A549 (cell line): ENCODE measurements at regions not wholly inside any gene's neighbourhood (a gene's known extent, or its start where the extent isn't known, plus 50 kb on each side); places are given as distances from the start of the nearest gene placed in this dataset.

Experiments used
- ATAC-seq, 2 experiments: fragments of 200-7000 bp in 1 of 2; fragments of >200 bp in 1 of 2; cut with Nextera tagmentation in 1 of 2; cut with Tn5 transposase in 1 of 2; 3 replicates each; pipeline versions ENCODE4 v1.8.0 to v1.9.1; 2018 to 2020; ENCODE audit warnings: mild to moderate bottlenecking in 1 of 2, moderate library complexity in 1 of 2
- CTCF ChIA-PET: fragments of 300-600 bp; sonication (Branson Sonifier 250); formaldehyde crosslinking; extraction: SDS; loops from one replicate; lab custom pipeline; 2021; ENCODE audit warnings: antibody characterized with exemption, inconsistent platforms; lab: Yijun Ruan, JAX
- POLR2A ChIA-PET: fragments of 350-600 bp; formaldehyde crosslinking; extraction: SDS; loops from one replicate; lab custom pipeline; 2021; ENCODE audit warnings: antibody characterized with exemption, inconsistent platforms; lab: Yijun Ruan, JAX
- DNase-seq, 2 experiments: peaks; one replicate each; pipeline versions ENCODE4 v3.0.0 to v3.0.0-alpha.2; 2011 to 2016; ENCODE audit warnings: low read depth in 1 of 2, low spot score in 1 of 2
- FAIRE-seq: peaks from 2 replicates; lab custom pipeline; 2011; peaks lifted over from hg19 to GRCh38; lab: Jason Lieb, UNC
- H3K27ac ChIP-seq, 2 experiments: fragments of >200 bp; sonication (Bioruptor Twin); formaldehyde crosslinking; 3 replicates each; pipeline ENCODE4 v1.5.1; 2016 to 2017
- H3K4me1 ChIP-seq: fragments of >200 bp; sonication (Bioruptor Twin); formaldehyde crosslinking; 3 replicates; pipeline ENCODE4 v1.6.1; 2016
- H3K4me2 ChIP-seq: fragments of >200 bp; sonication (Bioruptor Twin); formaldehyde crosslinking; 3 replicates; pipeline ENCODE4 v1.6.1; 2016
- H3K4me3 ChIP-seq: fragments of >200 bp; sonication (Bioruptor Twin); formaldehyde crosslinking; 3 replicates; pipeline ENCODE4 v1.5.1; 2016
- H3K9me3 ChIP-seq: fragments of >200 bp; sonication (Bioruptor Twin); formaldehyde crosslinking; 3 replicates; pipeline ENCODE4 v1.6.1; 2016
- ATOH8 ChIP-seq: fragments of 250-450 bp; sonication (Bioruptor Pico); IDR thresholded peaks from 2 replicates; pipeline ENCODE4 v1.5.0; 2020; ENCODE audit warnings: low read depth, mild to moderate bottlenecking, moderate library complexity
- BCL3 ChIP-seq: fragments of >200 bp; sonication (Bioruptor Twin); formaldehyde crosslinking; IDR thresholded peaks from 3 replicates; pipeline ENCODE4 v1.6.1; 2016
- BHLHE40 ChIP-seq: IDR thresholded peaks from 2 replicates; pipeline ENCODE4 v1.6.1; 2012; ENCODE audit warnings: low read depth, low read length, inconsistent platforms
- CBX8 ChIP-seq: fragments of 200-600 bp; sonication (generic); IDR thresholded peaks from 2 replicates; pipeline ENCODE4 v1.6.1; 2016
- CEBPB ChIP-seq, 2 experiments: fragments of >200 bp in 1 of 2; sonication (Bioruptor Twin) in 1 of 2; formaldehyde crosslinking in 1 of 2; IDR thresholded peaks; 2 replicates each; pipeline ENCODE4 v1.6.1; 2012 to 2016
- E2F6 ChIP-seq: IDR thresholded peaks from 2 replicates; pipeline ENCODE4 v1.6.1; 2012; ENCODE audit warnings: low read depth, borderline replicate concordance
- EHF ChIP-seq: fragments of 250-450 bp; sonication (Bioruptor Pico); IDR thresholded peaks from 2 replicates; pipeline ENCODE4 v1.5.0; 2020; ENCODE audit warnings: mild to moderate bottlenecking
- ELK1 ChIP-seq: fragments of 150-350 bp; IDR thresholded peaks from 2 replicates; pipeline ENCODE4 v1.6.1; 2014; ENCODE audit warnings: low read depth, mild to moderate bottlenecking, low read length
- EP300 ChIP-seq, 2 experiments: fragments of >200 bp; sonication (Bioruptor Twin); formaldehyde crosslinking; IDR thresholded peaks; 2 replicates in 1 of 2; 3 replicates in 1 of 2; pipeline ENCODE4 v1.6.1; 2016 to 2017
- ESRRA ChIP-seq: fragments of 150-350 bp; IDR thresholded peaks from 2 replicates; pipeline ENCODE4 v1.6.1; 2014; ENCODE audit warnings: mild to moderate bottlenecking, low read length, borderline replicate concordance
- FOSB ChIP-seq: fragments of 250-450 bp; sonication (Bioruptor Pico); IDR thresholded peaks from 2 replicates; pipeline ENCODE4 v1.5.0; 2020; ENCODE audit warnings: mild to moderate bottlenecking, moderate library complexity
- GATA3 ChIP-seq: IDR thresholded peaks from 2 replicates; pipeline ENCODE4 v1.6.1; 2012; ENCODE audit warnings: borderline replicate concordance
- HES2 ChIP-seq: fragments of >200 bp; sonication (Bioruptor Twin); formaldehyde crosslinking; IDR thresholded peaks from 2 replicates; pipeline ENCODE4 v1.6.1; 2016
- HEYL ChIP-seq: fragments of 250-450 bp; sonication (Bioruptor Pico); IDR thresholded peaks from 2 replicates; pipeline ENCODE4 v1.8.0; 2021; ENCODE audit warnings: mild to moderate bottlenecking, moderate library complexity
- HOXB13 ChIP-seq: fragments of 250-450 bp; sonication (Bioruptor Pico); IDR thresholded peaks from 2 replicates; pipeline ENCODE4 v1.5.0; 2020; ENCODE audit warnings: low read depth, mild to moderate bottlenecking, moderate library complexity
- HOXB5 ChIP-seq: fragments of 250-450 bp; sonication (Bioruptor Pico); IDR thresholded peaks from 2 replicates; pipeline ENCODE4 v1.5.0; 2020; ENCODE audit warnings: mild to moderate bottlenecking, moderate library complexity
- JUN ChIP-seq, 2 experiments: fragments of >200 bp; sonication (Bioruptor Twin); formaldehyde crosslinking; IDR thresholded peaks; 2 replicates in 1 of 2; 3 replicates in 1 of 2; pipeline ENCODE4 v1.6.1; 2016 to 2017
- JUNB ChIP-seq: fragments of >200 bp; sonication (Bioruptor Twin); formaldehyde crosslinking; IDR thresholded peaks from 2 replicates; pipeline ENCODE4 v1.6.1; 2016
- MYC ChIP-seq: IDR thresholded peaks from 2 replicates; pipeline ENCODE4 v1.6.1; 2012; ENCODE audit warnings: mild to moderate bottlenecking, inconsistent platforms, low read length, improper control_type of control experiment, borderline replicate concordance
- NPAS2 ChIP-seq: fragments of 250-450 bp; sonication (Bioruptor Pico); IDR thresholded peaks from 2 replicates; pipeline ENCODE4 v1.8.0; 2022; ENCODE audit warnings: mild to moderate bottlenecking, moderate library complexity, borderline replicate concordance
- PHF8 ChIP-seq: fragments of 200-600 bp; sonication (generic); IDR thresholded peaks from 2 replicates; pipeline ENCODE4 v1.6.1; 2016; ENCODE audit warnings: low read depth, mild to moderate bottlenecking, antibody characterized with exemption, moderate library complexity, borderline replicate concordance
- POLR2AphosphoS2 ChIP-seq: conservative IDR thresholded peaks from 2 replicates; pipeline ENCODE4 v1.6.1; 2012; ENCODE audit warnings: low read length, improper control_type of control experiment, inconsistent platforms
- REST ChIP-seq: fragments of 200-600 bp; sonication (generic); IDR thresholded peaks from 2 replicates; pipeline ENCODE4 v1.6.1; 2016; ENCODE audit warnings: antibody characterized with exemption, mild to moderate bottlenecking, moderate library complexity
- SMC3 ChIP-seq: fragments of >200 bp; sonication (Bioruptor Twin); formaldehyde crosslinking; IDR thresholded peaks from 3 replicates; pipeline ENCODE4 v1.6.1; 2018; ENCODE audit warnings: inconsistent platforms
- TFCP2L1 ChIP-seq: fragments of 250-450 bp; sonication (Bioruptor Pico); IDR thresholded peaks from 2 replicates; pipeline ENCODE4 v1.5.0; 2021; ENCODE audit warnings: mild to moderate bottlenecking
- TP53 ChIP-seq: fragments of 250-450 bp; sonication (Bioruptor Pico); IDR thresholded peaks from 2 replicates; pipeline ENCODE4 v1.5.0; 2021; ENCODE audit warnings: mild to moderate bottlenecking, moderate library complexity
- USF2 ChIP-seq: fragments of 450-650 bp; IDR thresholded peaks from 2 replicates; pipeline ENCODE4 v1.6.1; 2014; ENCODE audit warnings: antibody characterized with exemption
- ZFP36 ChIP-seq: fragments of 450-650 bp; IDR thresholded peaks from 2 replicates; pipeline ENCODE4 v1.6.1; 2014; ENCODE audit warnings: borderline replicate concordance; ENCODE audit not compliant: partially characterized antibody
- ZNF302 ChIP-seq: fragments of 250-450 bp; sonication (Bioruptor Pico); IDR thresholded peaks from 2 replicates; pipeline ENCODE4 v1.9.0; 2021; ENCODE audit warnings: inconsistent platforms, mild to moderate bottlenecking, moderate library complexity
- WGBS: methylation state at CpG from one replicate; pipeline ENCODE4 v1.1.6; 2017; ENCODE audit errors: missing lambda C conversion rate; 5-methylcytosine and 5-hydroxymethylcytosine counted together

GRCh38 chr21:38610623-38611251 is 112.5 kb upstream of the ERG start:
- ATAC-seq (no peak; a peak in 1 of 6 replicates), FAIRE-seq (no peak), DNase-seq (no peak)
- TF ChIP-seq ZFP36 (no peak), HEYL (no peak), MYC (no peak), FOSB (CRISPR knock-in tag) (no peak), HES2 (no peak), BCL3 (no peak), ESRRA (no peak), CBX8 (no peak), SMC3 (no peak), POLR2AphosphoS2 (no peak), HOXB13 (no peak), HOXB5 (no peak), ATOH8 (CRISPR knock-in tag) (no peak), BHLHE40 (no peak), NPAS2 (CRISPR knock-in tag) (no peak), EP300 (IDR thresholded peaks at IDR 0.05) (no peak), JUNB (no peak), JUN (IDR thresholded peaks at IDR 0.05) (no peak), GATA3 (no peak), ELK1 (no peak)
- H3K27ac ChIP-seq, result no peak overlapping the region
- ChIA-PET CTCF (no interaction called here), POLR2A (no interaction called here)
- H3K4me2 ChIP-seq, result no peak overlapping the region
- H3K4me1 ChIP-seq, result no peaks in the 10 kb centered on the region
- 57% methylated on average over 9 of the region's 9 CpGs for whole genome bisulfite sequencing
- H3K4me3 ChIP-seq, result no peak overlapping the region
- no peaks in the 10 kb centered on the region for H3K9me3 ChIP-seq

- DNase-seq (no peak), FAIRE-seq (no peak), ATAC-seq (no peak)
- Histone ChIP-seq H3K4me3 (no peak overlapping the region), H3K4me1 (no peaks in the 10 kb centered on the region), H3K9me3 (no peaks in the 10 kb centered on the region), H3K4me2 (no peak overlapping the region), H3K27ac (no peak overlapping the region)
- ChIA-PET CTCF (no interaction called here), POLR2A (no interaction called here)
- WGBS, result 17% methylated on average over 8 of the region's 8 CpGs
- no peak for TF ChIP-seq PHF8
- TF ChIP-seq REST, result no peak
- no peak for TF ChIP-seq ZNF302 (CRISPR knock-in tag)
- no peak for TF ChIP-seq E2F6
- no peak for TF ChIP-seq EHF (CRISPR knock-in tag)
- TF ChIP-seq TP53 (CRISPR knock-in tag), result no peak
- no peak for TF ChIP-seq CEBPB (IDR thresholded peaks at IDR 0.05)
- no peak for TF ChIP-seq TFCP2L1 (CRISPR knock-in tag)
- no peak for TF ChIP-seq USF2
Measured at GRCh38 chr21:38611277-38611676, 113.0 kb upstream of the ERG start.
